ENCODE measurements at regions not wholly inside any gene's neighbourhood (a gene's known extent, or its start where the extent isn't known, plus 50 kb on each side); places are given as distances from the start of the nearest gene placed in this dataset.
"Not testable (repeated sequence)": the region's sequence is repeated elsewhere in the genome, so short reads cannot be mapped to it uniquely, and the experiment has no call there.

- TF ChIP-seq CTCF (IDR thresholded peaks at IDR 0.05; ENCODE audit: low read depth, low read length) = no peak
- H3K27me3 ChIP-seq = no peaks in the 10 kb centered on the region
- H3K4me1 ChIP-seq = peaks cover 2% of the 10 kb centered on the region; the same call in 1 of the 2 replicates
- no peaks in the 10 kb centered on the region for H3K9me3 ChIP-seq
- DNase-seq = no peak
- H3K4me3 ChIP-seq (ENCODE audit: low read depth, low read length) = no peak overlapping the region
- H3K36me3 ChIP-seq = no peaks in the 10 kb centered on the region
These were observed 94.6 kb downstream of the APOB start for GRCh38 chr2:20949256-20949655.

GRCh38 chr2:20946468-20946867 is 97.4 kb downstream of the APOB start:
- TF ChIP-seq CTCF (IDR thresholded peaks at IDR 0.05; ENCODE audit: low read depth, low read length) = no peak
- no peaks in the 10 kb centered on the region for H3K27me3 ChIP-seq
- no peak for DNase-seq
- H3K9me3 ChIP-seq = no peaks in the 10 kb centered on the region
- no peaks in the 10 kb centered on the region for H3K36me3 ChIP-seq
- H3K4me3 ChIP-seq (ENCODE audit: low read depth, low read length) = no peak overlapping the region
- no peaks in the 10 kb centered on the region for H3K4me1 ChIP-seq

- H3K36me3 ChIP-seq; H3K27me3 ChIP-seq; H3K4me3 ChIP-seq (ENCODE audit: low read depth, low read length); H3K9me3 ChIP-seq; DNase-seq; H3K4me1 ChIP-seq: not testable (repeated sequence)
These were observed 100.2 kb downstream of the APOB start for GRCh38 chr2:20943721-20944120.

- H3K9me3 ChIP-seq = no peaks in the 10 kb centered on the region
- H3K27me3 ChIP-seq = no peaks in the 10 kb centered on the region
- peaks cover under 1% of the 10 kb centered on the region for H3K4me1 ChIP-seq
- no peak overlapping the region for H3K4me3 ChIP-seq (ENCODE audit: low read depth, low read length)
- H3K36me3 ChIP-seq = no peaks in the 10 kb centered on the region
- no peak for DNase-seq
- no peak for TF ChIP-seq CTCF (IDR thresholded peaks at IDR 0.05; ENCODE audit: low read depth, low read length)
These were observed 101.2 kb downstream of the APOB start for GRCh38 chr2:20942646-20943125.

GRCh38 chr2:20940856-20941255 is 103.0 kb downstream of the APOB start:
- Histone ChIP-seq H3K27me3 (no peaks in the 10 kb centered on the region), H3K4me1 (peaks cover 7% of the 10 kb centered on the region), H3K36me3 (no peaks in the 10 kb centered on the region), H3K9me3 (no peaks in the 10 kb centered on the region), H3K4me3 (ENCODE audit: low read depth, low read length) (no peak overlapping the region)
- no peak for DNase-seq
- TF ChIP-seq CTCF (IDR thresholded peaks at IDR 0.05; ENCODE audit: low read depth, low read length) = no peak

- Histone ChIP-seq H3K4me1 (peaks cover 10% of the 10 kb centered on the region), H3K27me3 (no peaks in the 10 kb centered on the region), H3K9me3 (no peaks in the 10 kb centered on the region), H3K36me3 (no peaks in the 10 kb centered on the region), H3K4me3 (ENCODE audit: low read depth, low read length) (no peak overlapping the region)
- DNase-seq = no peak
- TF ChIP-seq CTCF (IDR thresholded peaks at IDR 0.05; ENCODE audit: low read depth, low read length) = no peak
These were observed 103.7 kb downstream of the APOB start for GRCh38 chr2:20939931-20940795.
